HL-60 (cell line): ENCODE measurements at regions not wholly inside any gene's neighbourhood (a gene's known extent, or its start where the extent isn't known, plus 50 kb on each side); places are given as distances from the start of the nearest gene placed in this dataset.

Experiments used
- DNase-seq, 2 experiments: peaks; one replicate each; pipeline ENCODE4 v3.0.0-alpha.2; 2010 to 2020; ENCODE audit warnings: low read depth in 1 of 2, low spot score in 1 of 2
- H3K27ac ChIP-seq: fragments of 250-450 bp; sonication (Bioruptor Pico); replicated peaks from 2 replicates; pipeline ENCODE4 v1.5.1; 2020; ENCODE audit warnings: mild to moderate bottlenecking, moderate library complexity
- H3K27me3 ChIP-seq: fragments of 250-450 bp; sonication (Bioruptor Pico); 2 replicates; pipeline ENCODE4 v1.5.1; 2021; ENCODE audit warnings: mild to moderate bottlenecking, moderate library complexity; ENCODE audit not compliant: insufficient read depth, poor library complexity, severe bottlenecking
- H3K4me3 ChIP-seq: replicated peaks from 2 replicates; pipeline ENCODE4 v1.5.1; 2011; ENCODE audit warnings: mild to moderate bottlenecking, control low read depth, low read length; ENCODE audit not compliant: insufficient read depth
- CTCF ChIP-seq: IDR thresholded peaks from one replicate; pipeline ENCODE4 v1.5.1; 2011; ENCODE audit warnings: low read length, control low read depth, inconsistent platforms; ENCODE audit not compliant: insufficient read depth
- GABPA ChIP-seq: IDR thresholded peaks from 2 replicates; pipeline ENCODE4 v1.6.1; 2012; ENCODE audit warnings: low read depth
- POLR2AphosphoS5 ChIP-seq: IDR thresholded peaks from 2 replicates; pipeline ENCODE4 v1.6.1; 2012; ENCODE audit warnings: low read depth
- REST ChIP-seq: IDR thresholded peaks from 2 replicates; pipeline ENCODE4 v1.6.1; 2012; ENCODE audit warnings: low read depth; ENCODE audit not compliant: insufficient replicate concordance
- SPI1 ChIP-seq: IDR thresholded peaks from 2 replicates; pipeline ENCODE4 v1.6.1; 2012; ENCODE audit warnings: low read depth, mild to moderate bottlenecking, borderline replicate concordance

DNA sequence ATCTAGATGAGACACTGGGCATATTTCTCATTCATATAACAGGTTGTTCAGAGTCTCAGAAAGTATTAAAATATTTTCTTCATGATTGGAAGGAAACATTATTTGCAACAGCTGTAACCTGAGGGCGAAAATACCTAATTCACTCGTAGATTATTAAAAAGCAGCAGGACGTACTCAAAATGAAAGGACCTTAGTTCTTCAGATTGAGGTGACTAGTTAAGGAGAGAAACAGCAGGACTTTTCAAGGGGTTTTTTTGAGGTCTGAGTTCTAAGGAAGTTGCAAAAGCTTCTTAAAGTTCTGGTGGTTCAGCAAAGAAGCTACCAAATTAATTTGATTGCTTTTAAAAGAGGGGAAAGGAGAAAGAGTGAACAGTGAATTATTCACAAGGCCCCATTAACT, 174.9 kb downstream of the TMEM161B start:
- TF ChIP-seq POLR2AphosphoS5 (no peak), SPI1 (no peak), CTCF (no peak), REST (no peak), GABPA (no peak)
- H3K27me3 ChIP-seq, result no peaks in the 10 kb centered on the region
- no peak for DNase-seq
- no peak overlapping the region for H3K27ac ChIP-seq
- H3K4me3 ChIP-seq, result no peak overlapping the region

DNA sequence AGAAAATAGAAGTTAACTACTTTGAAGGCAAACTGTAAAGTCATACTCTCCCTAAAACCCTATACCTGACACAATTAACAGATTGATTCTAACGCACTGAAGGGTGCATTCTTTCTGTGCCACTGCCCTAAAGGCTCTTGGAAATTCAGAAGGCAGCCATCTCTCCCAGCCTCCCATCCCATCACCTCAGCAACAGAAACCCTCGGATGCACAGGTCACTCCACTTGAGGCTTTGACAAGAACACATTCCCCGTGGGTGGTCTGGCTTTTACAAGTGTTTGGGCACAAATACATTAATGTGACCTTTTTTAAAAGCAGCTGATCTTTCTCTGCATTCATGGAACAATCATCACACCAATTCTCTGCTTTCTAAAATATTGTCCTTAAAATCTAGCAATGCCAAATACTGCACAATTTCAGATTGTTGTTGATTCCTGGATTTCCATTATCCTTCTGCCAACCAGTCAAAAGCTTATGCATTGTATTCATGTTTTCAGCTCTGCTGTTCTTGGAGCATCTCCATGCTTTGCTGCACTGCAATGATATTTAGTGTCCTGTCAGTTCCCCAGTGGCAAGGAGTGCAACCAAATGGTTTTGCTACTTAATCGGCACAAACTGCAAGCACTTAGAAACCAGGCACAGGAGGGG, 175.6 kb downstream of the TMEM161B start:
- no peak for DNase-seq
- H3K4me3 ChIP-seq, result no peak overlapping the region
- no peak overlapping the region for H3K27ac ChIP-seq
- no peaks in the 10 kb centered on the region for H3K27me3 ChIP-seq
- TF ChIP-seq SPI1 (no peak), CTCF (no peak), POLR2AphosphoS5 (no peak), GABPA (no peak), REST (no peak)

DNA sequence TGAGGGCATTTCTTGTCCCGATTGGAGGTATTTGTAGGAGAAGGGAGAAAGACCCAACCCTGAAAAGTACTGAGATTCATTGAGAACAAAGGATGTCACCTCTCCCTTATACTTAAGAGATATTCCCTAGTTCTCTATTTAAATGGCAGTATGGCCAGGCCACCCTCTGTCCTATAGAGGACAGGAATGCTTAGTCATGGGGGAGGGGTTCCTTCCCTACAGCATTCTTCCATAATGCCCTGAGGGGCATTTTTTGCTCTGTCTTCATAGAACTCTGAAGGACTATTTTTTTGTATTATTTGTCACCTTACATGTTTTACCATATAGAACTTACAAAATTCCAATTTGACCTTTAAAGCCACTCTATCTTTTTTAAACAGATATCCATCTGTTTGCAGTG, 176.3 kb downstream of the TMEM161B start:
- DNase-seq, result no peak
- TF ChIP-seq POLR2AphosphoS5, result no peak
- TF ChIP-seq SPI1, result no peak
- TF ChIP-seq REST, result no peak
- no peak for TF ChIP-seq CTCF
- TF ChIP-seq GABPA, result no peak

More for the DNA sequence above, 176.3 kb downstream of the TMEM161B start:
- Histone ChIP-seq H3K4me3 (no peak overlapping the region), H3K27ac (no peak overlapping the region), H3K27me3 (no peaks in the 10 kb centered on the region)
